Activated CD8-positive, alpha-beta memory T cell treated with anti-CD3 and anti-CD28 coated beads, Interleukin-2, amount 10 ng/mL, durations not matched to agents 7 days and 5 days (primary cell): ENCODE measurements at regions not wholly inside any gene's neighbourhood (a gene's known extent, or its start where the extent isn't known, plus 50 kb on each side); places are given as distances from the start of the nearest gene placed in this dataset.

ENCODE experiments used
- ATAC-seq: fragments of 150-1000 bp; cut with Tn5 transposase; one replicate; pipeline ENCODE4 v1.10.0; 2021; ENCODE audit warnings: moderate library complexity
- CTCF ChIA-PET: fragments of 350-600 bp; sonication (Branson Sonifier 250); formaldehyde crosslinking; loops from one replicate; lab custom pipeline; 2021; ENCODE audit warnings: antibody characterized with exemption; lab: Charles Lee
- DNase-seq: peaks from one replicate; pipeline ENCODE4 v3.0.0-alpha.2; 2020
- H3K27ac Mint-ChIP-seq: one replicate; pipeline ENCODE4 v1.8.0; 2021; ENCODE audit warnings: mild to moderate bottlenecking, mixed read lengths
- H3K27me3 Mint-ChIP-seq: one replicate; pipeline ENCODE4 v1.8.0; 2021; ENCODE audit warnings: mixed read lengths
- H3K36me3 Mint-ChIP-seq: one replicate; pipeline ENCODE4 v1.8.0; 2021; ENCODE audit warnings: mild to moderate bottlenecking, mixed read lengths
- H3K4me1 Mint-ChIP-seq: one replicate; pipeline ENCODE4 v1.8.0; 2021; ENCODE audit warnings: mixed read lengths
- H3K4me3 Mint-ChIP-seq: one replicate; pipeline ENCODE4 v1.8.0; 2021; ENCODE audit warnings: mild to moderate bottlenecking, moderate library complexity, mixed read lengths
- H3K9me3 Mint-ChIP-seq: one replicate; pipeline ENCODE4 v1.8.0; 2022; ENCODE audit warnings: low read depth, mixed read lengths

DNA sequence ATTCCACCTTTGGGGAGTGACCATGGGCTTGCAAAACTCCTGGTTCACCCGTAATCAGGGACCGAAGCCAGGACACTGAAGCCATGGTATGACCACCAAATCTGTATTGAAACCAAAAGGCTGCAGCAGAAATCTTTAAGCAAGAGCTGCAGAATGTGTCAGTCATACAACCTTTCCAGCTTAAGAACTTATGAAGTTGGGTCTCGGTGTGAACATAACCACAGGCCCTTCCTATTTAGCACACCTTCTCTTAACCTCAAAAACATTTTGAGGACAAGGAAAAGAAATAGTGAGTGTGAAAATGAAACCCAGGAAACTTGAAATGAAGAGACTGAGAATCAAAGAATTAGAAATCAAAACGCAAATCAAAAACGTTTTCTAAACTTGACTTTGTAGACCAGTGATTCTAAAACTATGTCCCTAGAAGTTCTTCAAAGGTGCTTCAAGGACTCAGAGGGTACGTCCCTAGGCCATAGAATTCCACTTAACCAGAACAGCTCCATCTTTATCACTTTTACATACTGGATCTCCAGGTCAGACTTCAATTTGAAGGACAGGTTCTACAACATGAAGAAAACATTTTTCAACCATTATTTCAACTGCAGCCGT lies 231.6 kb upstream of the GRIP1 start:
- no peaks in the 10 kb centered on the region for H3K9me3 Mint-ChIP-seq
- H3K4me1 Mint-ChIP-seq, result peaks cover 11% of the 10 kb centered on the region
- no peak overlapping the region for H3K27ac Mint-ChIP-seq
- no peak overlapping the region for H3K4me3 Mint-ChIP-seq
- H3K36me3 Mint-ChIP-seq, result no peaks in the 10 kb centered on the region
- ATAC-seq (no peak), DNase-seq (no peak)
- peaks cover 5% of the 10 kb centered on the region for H3K27me3 Mint-ChIP-seq
- CTCF ChIA-PET, result no interaction called here

DNA sequence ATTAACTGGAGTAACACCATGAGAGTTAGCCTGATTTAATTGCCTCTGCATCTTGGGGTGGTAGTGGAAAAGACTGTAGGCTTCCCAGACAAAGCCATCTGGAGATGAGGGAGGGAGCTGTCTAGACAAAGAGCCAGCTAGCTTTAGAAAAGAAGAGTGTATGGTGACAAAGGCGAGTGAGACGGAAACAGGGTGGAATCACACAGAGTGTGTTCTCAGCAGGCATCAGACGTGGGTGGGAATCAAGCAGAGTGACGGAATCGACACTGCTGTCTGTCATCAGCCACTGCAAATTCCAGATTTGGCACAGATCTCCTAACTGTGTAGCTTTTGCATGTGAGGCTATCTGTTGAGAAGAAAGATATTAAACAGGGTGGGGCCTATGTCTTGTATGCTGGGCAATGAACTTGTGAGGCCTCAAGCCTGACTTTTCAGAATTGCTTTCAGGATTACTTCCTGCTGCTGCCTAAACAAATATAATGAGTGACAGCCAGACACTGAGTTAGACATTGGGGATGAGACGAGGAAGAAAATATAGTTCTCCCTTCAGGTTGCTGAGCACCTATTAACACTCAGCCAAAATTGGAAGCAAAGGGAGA lies 236.5 kb upstream of the GRIP1 start:
- H3K27me3 Mint-ChIP-seq, result peaks cover 5% of the 10 kb centered on the region
- ATAC-seq (no peak), DNase-seq (no peak)
- no peaks in the 10 kb centered on the region for H3K9me3 Mint-ChIP-seq
- CTCF ChIA-PET, result no interaction called here
- no peaks in the 10 kb centered on the region for H3K36me3 Mint-ChIP-seq
- no peak overlapping the region for H3K27ac Mint-ChIP-seq
- H3K4me1 Mint-ChIP-seq, result peaks cover 3% of the 10 kb centered on the region
- no peak overlapping the region for H3K4me3 Mint-ChIP-seq

DNA sequence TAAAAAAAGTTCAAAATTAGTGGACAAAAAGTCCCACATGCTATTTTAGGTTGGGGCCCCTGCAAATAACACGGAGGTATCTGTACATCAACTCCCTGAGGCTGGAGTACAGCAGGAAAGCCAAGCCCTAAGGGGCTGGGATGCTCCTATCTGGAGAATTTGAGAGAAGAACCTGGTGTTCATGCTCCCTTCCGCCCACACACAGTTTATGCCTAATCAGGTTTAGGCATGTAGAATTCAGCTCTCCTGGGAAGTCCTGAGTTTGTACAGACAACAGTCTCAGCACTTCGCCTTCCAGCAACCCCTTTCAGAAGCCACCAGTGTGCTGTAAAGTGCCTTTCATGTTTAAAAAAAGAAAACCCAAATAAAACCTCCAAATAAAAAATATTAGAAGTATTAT lies 237.3 kb upstream of the GRIP1 start:
- DNase-seq, result no peak
- CTCF ChIA-PET, result no interaction called here
- no peak for ATAC-seq
- Mint-ChIP-seq H3K27me3 (peaks cover 5% of the 10 kb centered on the region), H3K36me3 (no peaks in the 10 kb centered on the region), H3K4me3 (no peak overlapping the region), H3K9me3 (no peaks in the 10 kb centered on the region), H3K4me1 (no peaks in the 10 kb centered on the region), H3K27ac (no peak overlapping the region)

DNA sequence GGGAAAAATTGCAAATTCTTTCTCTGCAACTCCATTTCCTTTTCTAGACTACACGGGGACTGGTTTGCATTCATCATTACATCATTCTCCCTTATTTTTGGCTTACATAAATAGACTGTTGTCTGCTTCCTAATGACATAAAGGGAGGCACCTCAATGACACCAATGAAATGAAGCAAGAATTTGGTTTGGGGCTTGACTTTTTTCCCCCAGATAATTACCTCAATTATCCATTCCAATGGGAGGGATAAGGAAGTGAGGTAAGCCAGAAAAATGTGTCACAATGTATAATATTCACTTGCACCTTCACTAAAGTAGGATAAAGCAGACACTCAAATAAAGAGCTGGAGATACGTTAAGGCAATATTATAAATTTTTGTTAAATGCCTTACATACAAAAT lies 240.6 kb upstream of the GRIP1 start:
- Mint-ChIP-seq H3K4me1 (no peaks in the 10 kb centered on the region), H3K27ac (no peak overlapping the region), H3K9me3 (no peaks in the 10 kb centered on the region), H3K36me3 (no peaks in the 10 kb centered on the region), H3K27me3 (peaks cover 2% of the 10 kb centered on the region), H3K4me3 (no peak overlapping the region)
- DNase-seq, result no peak
- CTCF ChIA-PET, result no interaction called here
- ATAC-seq, result no peak

DNA sequence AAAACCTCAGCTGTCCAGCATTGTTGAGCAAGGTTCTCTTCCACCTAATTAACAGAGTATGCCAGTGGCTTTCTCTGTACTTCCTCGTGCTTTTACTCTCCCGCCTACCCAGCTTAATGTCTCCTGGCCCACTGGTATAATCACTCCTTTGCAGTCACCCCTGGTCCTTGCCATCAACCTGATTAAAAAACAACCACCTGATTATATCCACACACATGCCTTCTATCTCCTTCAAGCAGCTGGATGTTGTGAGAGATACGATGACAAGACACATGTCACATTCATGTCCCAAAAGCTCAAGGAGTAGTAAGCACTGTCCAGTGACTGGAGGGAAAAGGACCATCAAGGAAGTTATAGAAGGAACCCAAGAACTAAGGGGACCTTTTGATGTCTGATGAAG lies 241.3 kb upstream of the GRIP1 start:
- Mint-ChIP-seq H3K36me3 (no peaks in the 10 kb centered on the region), H3K4me3 (no peak overlapping the region), H3K27me3 (no peaks in the 10 kb centered on the region), H3K9me3 (no peaks in the 10 kb centered on the region), H3K27ac (no peak overlapping the region), H3K4me1 (no peaks in the 10 kb centered on the region)
- DNase-seq (no peak), ATAC-seq (no peak)
- CTCF ChIA-PET, result no interaction called here

DNA sequence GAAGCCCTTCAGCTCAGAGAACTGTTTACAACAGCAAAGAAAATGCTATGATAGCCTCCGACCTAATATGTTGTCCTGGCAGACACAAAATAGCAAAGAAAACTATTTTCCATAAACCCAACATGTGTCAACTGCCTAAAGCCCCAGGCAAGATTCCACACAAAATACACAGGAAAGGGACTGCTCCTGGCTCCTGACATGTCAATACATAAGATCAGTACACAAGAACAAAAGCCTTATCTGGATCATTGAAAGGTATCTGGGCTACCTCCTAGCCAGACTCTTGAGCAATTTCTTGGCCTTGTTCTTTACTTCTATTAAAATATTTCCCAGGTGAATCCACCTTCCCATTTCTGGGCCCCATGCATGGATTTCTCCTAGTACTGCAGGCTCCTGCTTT lies 242.3 kb upstream of the GRIP1 start:
- no peak for ATAC-seq
- H3K27me3 Mint-ChIP-seq, result no peaks in the 10 kb centered on the region
- CTCF ChIA-PET, result no interaction called here
- no peaks in the 10 kb centered on the region for H3K4me1 Mint-ChIP-seq
- H3K9me3 Mint-ChIP-seq, result no peaks in the 10 kb centered on the region
- H3K27ac Mint-ChIP-seq, result no peak overlapping the region
- no peak for DNase-seq
- H3K4me3 Mint-ChIP-seq, result no peak overlapping the region
- H3K36me3 Mint-ChIP-seq, result no peaks in the 10 kb centered on the region

DNA sequence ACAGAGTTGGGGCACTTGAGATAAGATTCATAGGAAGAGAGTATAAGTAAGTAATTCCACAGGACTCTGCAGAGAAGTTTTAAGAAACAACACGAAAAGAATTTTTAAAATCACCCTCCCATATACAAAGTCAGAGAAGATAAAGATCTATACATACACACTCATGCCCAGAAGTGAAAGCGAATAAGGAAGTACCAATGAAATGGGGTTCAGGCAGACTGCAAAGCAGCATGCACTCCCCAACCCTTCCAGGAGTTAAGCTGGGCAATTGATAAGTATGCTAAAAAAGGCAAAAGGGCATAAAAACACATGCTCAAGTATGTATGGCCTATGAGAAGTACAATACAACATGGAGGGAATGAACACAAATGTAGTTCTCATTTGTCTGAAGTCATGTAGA lies 246.2 kb upstream of the GRIP1 start:
- no peaks in the 10 kb centered on the region for H3K36me3 Mint-ChIP-seq
- peaks cover 17% of the 10 kb centered on the region for H3K27me3 Mint-ChIP-seq
- no peaks in the 10 kb centered on the region for H3K9me3 Mint-ChIP-seq
- H3K4me3 Mint-ChIP-seq, result no peak overlapping the region
- DNase-seq (no peak), ATAC-seq (no peak)
- no peak overlapping the region for H3K27ac Mint-ChIP-seq
- H3K4me1 Mint-ChIP-seq, result peaks cover 8% of the 10 kb centered on the region
- CTCF ChIA-PET, result no interaction called here

DNA sequence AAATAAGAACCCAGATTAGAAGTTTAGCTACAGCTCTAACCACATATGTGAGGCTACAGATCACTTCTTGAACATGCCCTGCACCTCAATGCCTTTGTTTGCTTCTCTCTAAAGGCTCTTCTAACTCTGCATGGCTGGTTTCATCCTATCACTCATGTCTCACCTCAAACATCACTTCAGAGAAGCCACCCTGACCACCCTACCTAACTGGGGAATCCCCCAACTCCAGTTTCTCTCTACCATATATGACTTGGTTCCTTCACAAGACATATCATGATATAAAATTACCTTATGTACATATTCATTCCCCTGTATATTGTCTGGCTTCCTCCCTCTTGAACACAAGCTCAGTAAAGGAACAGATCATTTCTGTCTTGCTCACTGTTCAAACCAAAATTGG lies 250.2 kb upstream of the GRIP1 start:
- H3K36me3 Mint-ChIP-seq, result no peaks in the 10 kb centered on the region
- H3K27me3 Mint-ChIP-seq, result peaks cover 32% of the 10 kb centered on the region
- DNase-seq (peak; percentile 46), ATAC-seq (peak; percentile 47)
- H3K4me1 Mint-ChIP-seq, result peaks cover 8% of the 10 kb centered on the region
- CTCF ChIA-PET, result no interaction called here
- no peak overlapping the region for H3K27ac Mint-ChIP-seq
- no peak overlapping the region for H3K4me3 Mint-ChIP-seq
- H3K9me3 Mint-ChIP-seq, result no peaks in the 10 kb centered on the region

DNA sequence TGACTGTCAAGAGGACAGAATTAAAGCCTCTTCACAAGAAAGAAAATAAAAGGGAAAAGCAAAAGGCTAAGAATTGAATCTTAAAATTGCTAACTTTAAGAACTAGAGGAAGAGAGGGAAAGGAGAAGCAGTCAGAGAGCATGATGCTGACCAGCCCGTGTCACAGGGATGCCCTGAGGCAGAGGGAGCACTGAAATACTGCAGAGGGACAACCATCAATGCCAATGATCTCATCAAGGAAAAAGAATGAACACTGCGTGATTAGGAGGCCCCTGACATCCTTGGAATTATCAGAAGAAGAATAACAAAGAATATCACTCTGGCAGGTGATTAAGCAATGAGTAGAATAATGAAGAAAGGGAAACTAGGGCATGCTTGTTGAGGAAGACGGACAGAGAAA lies 252.2 kb upstream of the GRIP1 start:
- no peak overlapping the region for H3K27ac Mint-ChIP-seq
- no peak for ATAC-seq
- H3K36me3 Mint-ChIP-seq, result no peaks in the 10 kb centered on the region
- peaks cover 8% of the 10 kb centered on the region for H3K4me1 Mint-ChIP-seq
- CTCF ChIA-PET, result no interaction called here
- H3K27me3 Mint-ChIP-seq, result peaks cover 37% of the 10 kb centered on the region
- no peak for DNase-seq
- no peaks in the 10 kb centered on the region for H3K9me3 Mint-ChIP-seq
- H3K4me3 Mint-ChIP-seq, result no peak overlapping the region

DNA sequence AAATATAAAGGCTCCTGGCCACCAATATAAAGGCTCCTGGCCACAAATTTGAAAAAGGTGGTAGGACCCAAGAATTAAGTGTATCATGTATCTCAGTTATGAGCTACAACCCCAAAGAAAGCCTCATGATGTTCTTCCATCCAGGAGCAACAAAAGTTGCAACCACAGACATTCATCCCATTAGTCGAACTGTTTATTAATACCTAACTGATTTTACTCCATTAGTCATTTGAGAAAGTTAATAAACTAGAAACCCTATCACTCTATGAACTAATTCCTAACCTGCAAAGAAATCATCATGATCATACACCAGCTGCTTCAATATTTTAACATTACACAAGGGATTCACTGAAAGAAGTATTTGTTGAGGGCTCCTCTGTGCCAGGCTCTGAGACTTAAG lies 253.2 kb upstream of the GRIP1 start:
- Mint-ChIP-seq H3K27ac (no peak overlapping the region), H3K4me3 (no peak overlapping the region), H3K27me3 (peaks cover 37% of the 10 kb centered on the region), H3K9me3 (no peaks in the 10 kb centered on the region), H3K36me3 (no peaks in the 10 kb centered on the region), H3K4me1 (peaks cover 8% of the 10 kb centered on the region)
- CTCF ChIA-PET, result interaction anchor here (0.6 kb wide), 1 partner anchor 223 kb away, joined by 3 read pairs; no protein-coding TSS in a partner anchor
- DNase-seq, result no peak
- ATAC-seq, result no peak

DNA sequence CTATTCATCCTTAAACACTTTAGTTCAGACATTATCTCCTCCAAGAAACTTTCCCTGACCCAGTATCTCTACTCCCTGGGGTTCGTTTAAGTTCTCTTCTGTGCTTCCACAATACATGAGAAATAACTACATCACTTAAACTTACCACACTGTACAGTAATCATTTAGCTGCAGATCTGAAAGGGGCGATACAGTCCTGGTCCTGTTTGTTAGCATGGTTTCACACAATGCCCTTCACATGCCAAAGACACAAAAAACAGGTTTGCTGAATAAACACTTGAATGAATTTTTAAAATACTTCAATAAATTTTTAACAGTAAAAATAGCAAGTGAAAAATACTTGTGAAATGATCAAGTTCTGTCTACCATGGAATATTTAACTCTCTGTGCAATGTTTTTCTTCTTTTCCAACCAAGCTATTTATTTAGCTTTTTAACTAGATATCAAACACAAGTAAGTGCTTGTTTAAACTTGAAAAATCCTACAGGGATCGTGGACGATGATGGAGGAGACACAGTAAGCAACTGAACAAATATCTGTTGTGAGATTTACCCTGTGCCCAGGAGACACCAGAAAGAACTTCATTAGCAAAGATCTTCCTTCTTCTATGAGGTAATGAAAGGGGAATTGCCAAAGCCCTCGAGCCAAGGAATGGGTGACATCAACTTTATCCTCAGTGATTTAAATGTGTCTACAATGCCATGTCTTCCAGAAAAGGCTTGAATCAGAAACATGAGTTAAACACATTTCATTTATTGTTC lies 255.6 kb upstream of the GRIP1 start:
- DNase-seq (no peak), ATAC-seq (no peak)
- Mint-ChIP-seq H3K27ac (no peak overlapping the region), H3K36me3 (no peaks in the 10 kb centered on the region), H3K27me3 (peaks cover 24% of the 10 kb centered on the region), H3K9me3 (no peaks in the 10 kb centered on the region), H3K4me1 (peaks cover under 1% of the 10 kb centered on the region), H3K4me3 (no peak overlapping the region)
- CTCF ChIA-PET, result no interaction called here

DNA sequence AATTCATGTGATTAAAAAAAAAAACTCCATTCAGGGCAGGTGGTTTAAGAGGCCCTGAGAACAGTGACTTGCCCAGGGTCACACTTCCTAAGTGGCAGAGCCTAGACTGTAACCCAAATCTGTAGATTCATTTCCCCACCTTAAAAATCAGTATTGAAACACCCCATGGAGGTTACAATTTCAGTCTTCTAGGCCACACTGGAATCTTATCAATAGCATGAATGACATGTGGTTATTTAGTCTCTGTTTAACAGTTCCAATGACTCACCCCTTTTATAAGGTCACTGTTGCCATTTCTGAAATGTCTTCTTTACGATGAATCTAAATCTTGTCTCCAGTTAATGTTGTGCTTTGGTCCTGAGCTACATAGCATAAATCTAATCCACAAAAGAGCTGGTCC lies 262.3 kb upstream of the GRIP1 start:
- peaks cover 27% of the 10 kb centered on the region for H3K27me3 Mint-ChIP-seq
- no peaks in the 10 kb centered on the region for H3K4me1 Mint-ChIP-seq
- ATAC-seq (no peak), DNase-seq (no peak)
- no peak overlapping the region for H3K27ac Mint-ChIP-seq
- CTCF ChIA-PET, result interaction anchor here (1.0 kb wide), 1 partner anchor 32 kb away, joined by 4 read pairs; no protein-coding TSS in a partner anchor
- H3K4me3 Mint-ChIP-seq, result no peak overlapping the region
- no peaks in the 10 kb centered on the region for H3K9me3 Mint-ChIP-seq
- no peaks in the 10 kb centered on the region for H3K36me3 Mint-ChIP-seq

DNA sequence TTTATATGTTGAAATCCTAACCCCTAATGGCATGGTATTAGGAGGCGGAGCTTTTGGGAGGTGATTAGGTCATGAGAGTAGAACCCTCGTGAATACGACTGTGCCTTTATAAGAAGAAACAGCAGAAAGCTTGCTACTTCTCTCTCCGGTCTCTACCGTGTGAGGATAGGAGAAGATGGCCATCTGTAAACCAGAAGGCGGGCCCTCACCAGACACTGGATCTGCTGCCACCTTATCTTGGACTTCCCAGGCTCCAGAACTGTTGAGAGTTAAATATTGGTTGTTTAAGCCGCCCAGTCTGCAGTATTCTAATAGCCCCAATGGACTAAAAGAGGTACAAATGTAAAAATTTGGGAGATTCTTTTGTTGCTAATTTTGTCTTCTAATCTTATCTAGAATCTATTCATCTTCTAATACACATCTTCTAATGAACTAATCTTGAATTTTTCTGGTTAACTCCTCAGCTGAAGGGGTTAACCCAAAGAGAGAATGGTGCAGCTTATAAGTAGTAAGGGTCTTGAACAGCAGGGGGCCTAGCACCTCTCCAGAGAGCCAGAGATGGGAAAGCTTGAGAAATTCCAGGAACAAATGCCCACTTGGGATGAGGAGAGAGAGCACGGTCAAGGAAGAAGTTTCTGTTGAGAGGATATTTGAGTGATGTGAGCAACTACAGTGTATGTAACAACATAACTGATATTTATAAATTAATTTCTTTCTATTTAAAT lies 264.0 kb upstream of the GRIP1 start:
- Mint-ChIP-seq H3K27me3 (peaks cover 35% of the 10 kb centered on the region), H3K36me3 (no peaks in the 10 kb centered on the region), H3K27ac (no peak overlapping the region), H3K4me1 (peaks cover 6% of the 10 kb centered on the region), H3K9me3 (no peaks in the 10 kb centered on the region), H3K4me3 (no peak overlapping the region)
- CTCF ChIA-PET, result no interaction called here
- DNase-seq (no peak), ATAC-seq (no peak)
